Tibial nerve (tissue), 3 donors: ENCODE measurements at regions not wholly inside any gene's neighbourhood (a gene's known extent, or its start where the extent isn't known, plus 50 kb on each side); places are given as distances from the start of the nearest gene placed in this dataset.

Source experiments
- CTCF ChIP-seq, 5 experiments: fragments of 200-600 bp in 3 of 5; fragments of 450-650 bp in 2 of 5; sonication (generic) in 3 of 5; IDR thresholded peaks; one replicate each; pipeline ENCODE4 v1.5.1; 2016 to 2019; ENCODE audit warnings: antibody characterized with exemption in 5 of 5, mild to moderate bottlenecking in 3 of 5, moderate library complexity in 2 of 5
- POLR2A ChIP-seq, 2 donors: fragments of 450-650 bp; IDR thresholded peaks; one replicate each; pipeline ENCODE4 v1.6.1; 2017; ENCODE audit warnings: antibody characterized with exemption in 2 of 2, mild to moderate bottlenecking in 2 of 2, moderate library complexity in 2 of 2

DNA sequence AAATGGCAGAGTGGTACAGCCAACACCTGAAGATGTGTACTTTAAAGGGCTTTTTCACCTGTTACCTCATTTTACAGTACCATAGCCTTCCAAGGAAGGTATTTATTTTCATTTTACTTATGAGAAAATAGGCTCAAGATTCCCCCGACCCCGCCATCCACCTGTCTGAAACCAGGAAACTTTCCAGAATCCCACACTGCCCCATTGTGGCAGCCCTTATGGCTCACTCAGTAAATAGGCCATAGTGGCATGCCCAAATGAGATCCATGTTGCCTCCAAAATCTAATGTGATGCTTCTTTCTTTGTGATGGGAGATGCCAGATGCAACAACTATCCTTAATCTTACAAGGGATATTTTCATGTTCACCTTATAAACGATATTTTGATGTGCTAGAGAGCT, 97.8 kb downstream of the EBNA1BP2 start:
- TF ChIP-seq POLR2A (IDR thresholded peaks at IDR 0.05) = no peak
- no peak for TF ChIP-seq CTCF (IDR thresholded peaks at IDR 0.05)
